ENCODE measurements at regions not wholly inside any gene's neighbourhood (a gene's known extent, or its start where the extent isn't known, plus 50 kb on each side); places are given as distances from the start of the nearest gene placed in this dataset.

DNA sequence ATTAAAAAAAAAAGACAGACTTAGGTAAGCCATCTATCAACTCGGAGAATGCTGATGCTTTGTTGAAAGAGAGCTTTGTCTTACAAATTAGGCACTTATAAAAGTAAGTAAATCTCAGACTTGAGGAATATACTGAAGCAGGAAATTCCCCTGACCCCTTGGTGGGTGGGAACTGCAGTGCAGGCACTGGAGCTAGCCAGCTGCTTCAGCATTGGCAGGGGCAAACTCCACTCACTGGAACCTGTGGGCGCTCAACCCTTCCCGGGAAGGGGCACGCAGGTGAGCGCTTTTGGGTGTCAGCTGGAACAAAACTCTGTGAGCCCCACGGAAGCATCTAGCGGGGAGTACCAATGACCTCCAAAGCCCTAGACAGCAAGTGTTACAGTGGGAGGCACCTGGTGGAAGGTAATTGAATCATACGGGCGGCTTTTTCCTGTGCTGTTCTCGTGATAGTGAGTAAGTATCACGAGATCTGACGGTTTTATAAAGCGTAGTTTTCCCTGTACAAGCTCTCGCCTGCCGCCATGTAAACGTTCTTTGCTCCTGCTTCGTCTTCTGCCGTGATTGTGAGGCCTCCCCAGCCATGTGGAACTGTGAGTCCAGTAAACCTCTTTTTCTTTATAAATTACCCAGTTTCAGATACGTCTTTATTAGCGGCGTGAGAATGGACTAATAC lies 628.0 kb upstream of the CDH18 start:
- no peak for FAIRE-seq
- no peak for DNase-seq
- 88 to 95% methylated on average over 21 of the region's 21 CpGs for WGBS, 2 donors
- Histone ChIP-seq H3K9me3 (no peaks in the 10 kb centered on the region), H3K36me3 (no peaks in the 10 kb centered on the region), H3K4me1 (no peaks in the 10 kb centered on the region), H3K4me3 (no peak overlapping the region), H3K27ac (no peak overlapping the region), H3K27me3 (no peaks in the 10 kb centered on the region)
- no peak for ATAC-seq
- TF ChIP-seq, protein P1, sequence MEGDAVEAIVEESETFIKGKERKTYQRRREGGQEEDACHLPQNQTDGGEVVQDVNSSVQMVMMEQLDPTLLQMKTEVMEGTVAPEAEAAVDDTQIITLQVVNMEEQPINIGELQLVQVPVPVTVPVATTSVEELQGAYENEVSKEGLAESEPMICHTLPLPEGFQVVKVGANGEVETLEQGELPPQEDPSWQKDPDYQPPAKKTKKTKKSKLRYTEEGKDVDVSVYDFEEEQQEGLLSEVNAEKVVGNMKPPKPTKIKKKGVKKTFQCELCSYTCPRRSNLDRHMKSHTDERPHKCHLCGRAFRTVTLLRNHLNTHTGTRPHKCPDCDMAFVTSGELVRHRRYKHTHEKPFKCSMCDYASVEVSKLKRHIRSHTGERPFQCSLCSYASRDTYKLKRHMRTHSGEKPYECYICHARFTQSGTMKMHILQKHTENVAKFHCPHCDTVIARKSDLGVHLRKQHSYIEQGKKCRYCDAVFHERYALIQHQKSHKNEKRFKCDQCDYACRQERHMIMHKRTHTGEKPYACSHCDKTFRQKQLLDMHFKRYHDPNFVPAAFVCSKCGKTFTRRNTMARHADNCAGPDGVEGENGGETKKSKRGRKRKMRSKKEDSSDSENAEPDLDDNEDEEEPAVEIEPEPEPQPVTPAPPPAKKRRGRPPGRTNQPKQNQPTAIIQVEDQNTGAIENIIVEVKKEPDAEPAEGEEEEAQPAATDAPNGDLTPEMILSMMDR (IDR thresholded peaks at IDR 0.05): no peak
- intact Hi-C loops (cut with DNase I): no loop called here

DNA sequence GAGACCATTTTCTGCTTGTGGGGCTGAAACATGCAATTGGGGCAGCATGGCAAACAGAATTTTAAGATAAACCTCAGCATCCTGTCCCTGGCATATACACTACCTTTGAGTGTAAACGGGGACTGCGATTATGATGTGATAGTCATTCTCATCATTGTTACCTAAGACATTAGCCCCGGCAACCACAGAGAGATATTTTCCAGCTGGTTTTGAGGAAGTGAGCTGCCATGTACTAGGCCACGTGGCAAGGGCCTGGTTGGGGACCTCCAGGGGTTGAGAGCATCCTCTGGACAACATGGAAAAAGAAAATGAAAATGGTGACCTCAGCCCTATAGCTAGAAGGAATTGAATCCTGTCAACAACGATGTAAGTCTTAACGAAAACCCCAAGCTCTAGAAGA lies 623.6 kb upstream of the CDH18 start:
- Histone ChIP-seq H3K4me1 (no peaks in the 10 kb centered on the region), H3K27me3 (no peaks in the 10 kb centered on the region), H3K27ac (no peak overlapping the region), H3K4me3 (no peak overlapping the region), H3K9me3 (no peaks in the 10 kb centered on the region), H3K36me3 (no peaks in the 10 kb centered on the region)
- ATAC-seq (no peak), FAIRE-seq (no peak), DNase-seq (no peak)
- TF ChIP-seq, protein P1 (IDR thresholded peaks at IDR 0.05): no peak
- intact Hi-C loops (cut with DNase I): no loop called here
- WGBS, 2 donors: 77 to 81% methylated on average over 6 of the region's 6 CpGs

DNA sequence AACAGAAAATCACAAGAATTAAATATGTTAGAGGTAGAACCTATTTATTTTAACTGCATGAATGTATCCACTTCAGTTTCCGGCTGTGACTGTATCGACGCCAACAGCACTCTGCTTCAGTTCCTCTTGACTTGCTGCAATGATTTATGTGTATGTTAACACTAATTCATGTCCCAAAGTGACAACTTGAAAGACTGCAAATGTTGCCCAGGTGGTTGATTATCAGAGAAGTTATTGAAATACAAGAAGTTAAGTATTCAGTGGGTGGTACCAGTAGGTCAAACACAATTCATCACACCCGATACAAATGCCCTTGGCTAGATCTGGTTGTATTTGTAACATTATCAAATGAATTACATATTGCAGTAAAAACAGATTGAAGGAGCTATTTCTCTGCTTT lies 622.7 kb upstream of the CDH18 start:
- FAIRE-seq (no peak), ATAC-seq (peak in 1 of 4 donors; percentile 66), DNase-seq (no peak)
- no peaks in the 10 kb centered on the region for H3K36me3 ChIP-seq
- H3K27ac ChIP-seq: no peak overlapping the region
- TF ChIP-seq, protein P1 (IDR thresholded peaks at IDR 0.05): no peak
- intact Hi-C loops (cut with DNase I): no loop called here
- no peaks in the 10 kb centered on the region for H3K9me3 ChIP-seq
- no peak overlapping the region for H3K4me3 ChIP-seq
- 20 to 27% methylated on average over 4 of the region's 4 CpGs for WGBS, 2 donors
- H3K4me1 ChIP-seq: no peaks in the 10 kb centered on the region
- no peaks in the 10 kb centered on the region for H3K27me3 ChIP-seq

DNA sequence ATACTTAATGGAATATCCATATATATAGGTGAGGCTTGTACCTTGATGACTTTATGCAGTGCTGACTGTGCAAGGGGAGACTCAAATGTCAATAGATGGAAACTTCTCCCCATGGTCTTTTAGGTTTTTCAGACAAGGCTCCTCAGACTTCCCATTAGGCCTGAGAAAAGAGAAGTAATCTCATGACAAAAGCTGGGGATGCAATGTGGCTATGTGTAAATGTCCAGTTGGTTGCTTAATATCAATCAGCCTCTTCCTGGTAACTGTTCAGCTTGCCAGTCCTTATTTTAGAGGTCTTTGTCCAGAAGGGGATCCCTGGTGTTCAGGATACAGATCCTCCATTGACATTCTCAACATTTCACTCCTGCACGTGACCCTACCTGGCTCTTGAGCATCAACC lies 621.1 kb upstream of the CDH18 start:
- Histone ChIP-seq H3K27ac (no peak overlapping the region), H3K9me3 (no peaks in the 10 kb centered on the region), H3K27me3 (no peaks in the 10 kb centered on the region), H3K4me3 (no peak overlapping the region), H3K4me1 (no peaks in the 10 kb centered on the region), H3K36me3 (no peaks in the 10 kb centered on the region)
- FAIRE-seq (no peak), ATAC-seq (no peak), DNase-seq (no peak)
- 91 to 95% methylated on average over 1 of the region's 1 CpG for WGBS, 2 donors
- intact Hi-C loops (cut with DNase I): no loop called here
- TF ChIP-seq, protein P1 (IDR thresholded peaks at IDR 0.05): no peak

DNA sequence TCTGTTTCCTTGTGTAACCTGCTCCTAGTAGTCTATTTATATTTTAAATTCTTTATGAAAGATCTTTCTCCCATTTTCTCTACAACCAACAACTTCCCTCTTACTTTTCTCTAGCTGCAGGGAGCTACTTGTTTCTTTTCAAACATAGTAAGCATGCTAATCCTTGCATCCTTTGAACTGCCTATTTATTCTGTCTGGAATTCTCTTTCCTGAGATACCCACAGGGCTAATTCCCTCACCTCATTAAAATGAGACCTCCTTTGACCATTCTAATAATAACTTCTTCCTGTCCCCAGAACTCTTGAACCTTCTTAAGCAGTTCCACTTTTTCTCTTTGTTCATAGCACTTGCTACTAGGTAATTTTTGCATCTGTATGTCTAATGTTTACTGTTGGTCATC lies 620.6 kb upstream of the CDH18 start:
- H3K27ac ChIP-seq: no peak overlapping the region
- intact Hi-C loops (cut with DNase I): no loop called here
- ATAC-seq: no peak
- H3K27me3 ChIP-seq: no peaks in the 10 kb centered on the region
- H3K4me1 ChIP-seq: no peaks in the 10 kb centered on the region
- DNase-seq: no peak
- no peak overlapping the region for H3K4me3 ChIP-seq
- no peaks in the 10 kb centered on the region for H3K36me3 ChIP-seq
- no peak for FAIRE-seq
- H3K9me3 ChIP-seq: no peaks in the 10 kb centered on the region
- TF ChIP-seq, protein P1 (IDR thresholded peaks at IDR 0.05): no peak
